ENCODE measurements at regions not wholly inside any gene's neighbourhood (a gene's known extent, or its start where the extent isn't known, plus 50 kb on each side); places are given as distances from the start of the nearest gene placed in this dataset.

DNA sequence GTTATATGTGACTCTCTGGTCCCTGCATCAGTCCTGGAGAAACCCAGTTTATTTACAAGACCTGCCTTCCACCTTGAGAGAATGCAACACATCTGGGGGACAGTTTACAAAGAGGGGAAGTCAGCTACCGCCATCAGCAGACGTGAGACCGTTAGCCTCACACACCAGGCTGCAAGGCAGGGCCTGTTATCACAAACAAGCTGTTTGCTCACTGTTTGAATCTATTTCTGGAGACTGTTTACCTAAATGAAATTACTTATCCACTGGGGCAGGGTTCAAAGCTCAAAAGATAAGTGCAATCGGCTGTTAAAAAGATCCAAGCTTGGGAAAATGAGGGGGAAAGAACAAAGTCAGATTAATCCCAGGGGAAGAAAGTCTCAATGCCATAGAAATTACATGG lies 134.4 kb downstream of the ZNF281 start:
- Mint-ChIP-seq H3K4me3 (no peak overlapping the region), H3K27ac (no peak overlapping the region), H3K27me3 (no peaks in the 10 kb centered on the region), H3K9me3 (ENCODE audit: insufficient read depth) (no peaks in the 10 kb centered on the region), H3K4me1 (peaks cover 4% of the 10 kb centered on the region)
- Histone ChIP-seq H3K4me3 (ENCODE audit: control extremely low read depth in 1 of 5, extremely low read depth in 1 of 5, insufficient read depth in 1 of 5, low read depth in 2 of 5, low read length in 4 of 5) (no peak overlapping the region), H3K27ac (ENCODE audit: low read length in 2 of 2) (no peak overlapping the region), H3K9ac (ENCODE audit: low read length) (no peak overlapping the region), H3K36me3 (replicated peaks in 1 of 2; ENCODE audit: control extremely low read depth in 1 of 2, control insufficient read depth in 1 of 2, extremely low read depth in 1 of 2, insufficient read depth in 2 of 2, low read length in 1 of 2) (no peaks in the 10 kb centered on the region), H3K79me2 (ENCODE audit: control insufficient read depth, insufficient read depth, low read length) (no peaks in the 10 kb centered on the region), H3K27me3 (replicated peaks in 1 of 4; ENCODE audit: control extremely low read depth in 1 of 4, control insufficient read depth in 3 of 4, insufficient read depth in 4 of 4, low read length in 3 of 4) (no peaks in the 10 kb centered on the region), H4K20me1 (ENCODE audit: control insufficient read depth, insufficient read depth, low read length, poor library complexity, severe bottlenecking) (no peaks in the 10 kb centered on the region), H3K4me2 (replicated peaks; ENCODE audit: low read depth, low read length, poor library complexity, severe bottlenecking) (no peak overlapping the region), H3K4me1 (ENCODE audit: control insufficient read depth in 2 of 2, insufficient read depth in 2 of 2, low read length in 2 of 2) (no peaks in the 10 kb centered on the region), H3K9me3 (ENCODE audit: control extremely low read depth in 1 of 3, control insufficient read depth in 2 of 3, insufficient read depth in 1 of 3, low read length in 2 of 3) (no peaks in the 10 kb centered on the region), H2AFZ (ENCODE audit: insufficient read depth, low read depth, low read length, poor library complexity, severe bottlenecking) (no peak overlapping the region)
- no peak for DNase-seq
- no peak for ATAC-seq (ENCODE audit: low read depth)
- CTCF ChIA-PET, result interaction anchor here (1.1 to 3.7 kb wide), 4 partner anchors 27 to 132 kb away, joined by 3 to 15 read pairs (median 4); no protein-coding TSS in a partner anchor
- POLR2A ChIA-PET, result no interaction called here
- intact Hi-C loops (cut with micrococcal nuclease), result no loop called here
- WGBS (ENCODE audit: insufficient coverage), result 100% methylated on average over 1 of the region's 4 CpGs
- TF ChIP-seq, protein P1, sequence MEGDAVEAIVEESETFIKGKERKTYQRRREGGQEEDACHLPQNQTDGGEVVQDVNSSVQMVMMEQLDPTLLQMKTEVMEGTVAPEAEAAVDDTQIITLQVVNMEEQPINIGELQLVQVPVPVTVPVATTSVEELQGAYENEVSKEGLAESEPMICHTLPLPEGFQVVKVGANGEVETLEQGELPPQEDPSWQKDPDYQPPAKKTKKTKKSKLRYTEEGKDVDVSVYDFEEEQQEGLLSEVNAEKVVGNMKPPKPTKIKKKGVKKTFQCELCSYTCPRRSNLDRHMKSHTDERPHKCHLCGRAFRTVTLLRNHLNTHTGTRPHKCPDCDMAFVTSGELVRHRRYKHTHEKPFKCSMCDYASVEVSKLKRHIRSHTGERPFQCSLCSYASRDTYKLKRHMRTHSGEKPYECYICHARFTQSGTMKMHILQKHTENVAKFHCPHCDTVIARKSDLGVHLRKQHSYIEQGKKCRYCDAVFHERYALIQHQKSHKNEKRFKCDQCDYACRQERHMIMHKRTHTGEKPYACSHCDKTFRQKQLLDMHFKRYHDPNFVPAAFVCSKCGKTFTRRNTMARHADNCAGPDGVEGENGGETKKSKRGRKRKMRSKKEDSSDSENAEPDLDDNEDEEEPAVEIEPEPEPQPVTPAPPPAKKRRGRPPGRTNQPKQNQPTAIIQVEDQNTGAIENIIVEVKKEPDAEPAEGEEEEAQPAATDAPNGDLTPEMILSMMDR (IDR thresholded peaks at IDR 0.05), result no peak
- no peak for TF ChIP-seq EZH2 (IDR thresholded peaks at IDR 0.05; ENCODE audit: borderline replicate concordance, insufficient read depth, low read depth, low read length, poor library complexity, severe bottlenecking)

DNA sequence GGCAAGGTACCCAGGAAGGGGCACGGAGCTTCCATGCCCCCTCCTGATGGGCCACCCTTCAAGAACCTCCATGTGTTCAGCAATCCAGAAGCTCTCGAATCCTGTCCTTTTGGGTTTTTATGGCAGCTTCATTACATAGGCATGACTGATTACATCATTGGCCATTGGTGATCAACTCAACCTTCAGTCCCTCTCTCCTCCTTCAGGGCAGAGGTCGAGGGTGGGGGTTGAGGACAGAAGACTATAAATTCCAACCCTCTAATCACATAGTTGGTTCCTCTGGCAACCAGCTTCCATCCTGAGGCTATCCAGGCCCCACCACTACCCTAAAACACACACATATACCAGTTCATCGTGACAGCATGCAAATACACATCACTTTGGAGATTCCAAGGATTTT lies 135.7 kb downstream of the ZNF281 start:
- H3K9me3 ChIP-seq (ENCODE audit: control extremely low read depth in 1 of 3, control insufficient read depth in 2 of 3, insufficient read depth in 1 of 3, low read length in 2 of 3), result no peaks in the 10 kb centered on the region
- ChIA-PET CTCF (interaction anchor here (1.1 to 3.7 kb wide), 2 partner anchors 33 to 587 kb away, joined by 3 to 15 read pairs; no protein-coding TSS in a partner anchor), POLR2A (interaction anchor here (0.6 kb wide), 1 partner anchor 33 kb away, joined by 3 read pairs; no protein-coding TSS in a partner anchor)
- H3K9ac ChIP-seq (ENCODE audit: low read length), result no peak overlapping the region
- WGBS (ENCODE audit: insufficient coverage), result 94% methylated on average over 2 of the region's 4 CpGs
- no peak overlapping the region for H3K4me3 ChIP-seq (ENCODE audit: control extremely low read depth in 1 of 5, extremely low read depth in 1 of 5, insufficient read depth in 1 of 5, low read depth in 2 of 5, low read length in 4 of 5)
- H3K9me3 Mint-ChIP-seq (ENCODE audit: insufficient read depth), result no peaks in the 10 kb centered on the region
- no peak overlapping the region for H3K4me3 Mint-ChIP-seq
- H3K27ac ChIP-seq (ENCODE audit: low read length in 2 of 2), result no peak overlapping the region
- intact Hi-C loops (cut with micrococcal nuclease), result no loop called here
- TF ChIP-seq, protein P1 (IDR thresholded peaks at IDR 0.05), result no peak
- TF ChIP-seq EZH2 (IDR thresholded peaks at IDR 0.05; ENCODE audit: borderline replicate concordance, insufficient read depth, low read depth, low read length, poor library complexity, severe bottlenecking), result no peak
- no peaks in the 10 kb centered on the region for H3K27me3 Mint-ChIP-seq
- H4K20me1 ChIP-seq (ENCODE audit: control insufficient read depth, insufficient read depth, low read length, poor library complexity, severe bottlenecking), result no peaks in the 10 kb centered on the region
- H2AFZ ChIP-seq (ENCODE audit: insufficient read depth, low read depth, low read length, poor library complexity, severe bottlenecking), result no peak overlapping the region
- ATAC-seq (ENCODE audit: low read depth) (no peak), DNase-seq (no peak)
- H3K27me3 ChIP-seq (replicated peaks in 1 of 4; ENCODE audit: control extremely low read depth in 1 of 4, control insufficient read depth in 3 of 4, insufficient read depth in 4 of 4, low read length in 3 of 4), result no peaks in the 10 kb centered on the region
- peaks cover 10% of the 10 kb centered on the region for H3K4me1 Mint-ChIP-seq
- H3K79me2 ChIP-seq (ENCODE audit: control insufficient read depth, insufficient read depth, low read length), result no peaks in the 10 kb centered on the region
- peaks cover 6% of the 10 kb centered on the region in 2 donors for H3K4me1 ChIP-seq (ENCODE audit: control insufficient read depth in 2 of 2, insufficient read depth in 2 of 2, low read length in 2 of 2)
- no peak overlapping the region for H3K27ac Mint-ChIP-seq
- H3K36me3 ChIP-seq (replicated peaks in 1 of 2; ENCODE audit: control extremely low read depth in 1 of 2, control insufficient read depth in 1 of 2, extremely low read depth in 1 of 2, insufficient read depth in 2 of 2, low read length in 1 of 2), result no peaks in the 10 kb centered on the region
- H3K4me2 ChIP-seq (replicated peaks; ENCODE audit: low read depth, low read length, poor library complexity, severe bottlenecking), result no peak overlapping the region
